Putamen (tissue), 1 donor: ENCODE measurements at regions not wholly inside any gene's neighbourhood (a gene's known extent, or its start where the extent isn't known, plus 50 kb on each side); places are given as distances from the start of the nearest gene placed in this dataset.
"Not testable (repeated sequence)": the region's sequence is repeated elsewhere in the genome, so short reads cannot be mapped to it uniquely, and the experiment has no call there.

Source experiments
- DNase-seq: peaks from one replicate; pipeline ENCODE4 v3.0.0-alpha.2; 2016; ENCODE audit warnings: low spot score

GRCh38 chr10:64846700-64847099 is 1325.5 kb downstream of the REEP3 start:
- no peak for DNase-seq

GRCh38 chr10:64855941-64856340 is 1334.7 kb downstream of the REEP3 start:
- no peak for DNase-seq

GRCh38 chr10:64859911-64860310 is 1338.7 kb downstream of the REEP3 start:
- DNase-seq: no peak

- no peak for DNase-seq
These were observed 1342.6 kb downstream of the REEP3 start for GRCh38 chr10:64863836-64864235.

GRCh38 chr10:64867501-64867962 is 1346.3 kb downstream of the REEP3 start:
- no peak for DNase-seq

- no peak for DNase-seq
These were observed 1351.9 kb downstream of the REEP3 start for GRCh38 chr10:64873088-64873487.

- DNase-seq: no peak
These were observed 1352.8 kb downstream of the REEP3 start for GRCh38 chr10:64873959-64874358.

GRCh38 chr10:64880546-64880945 is 1359.3 kb downstream of the REEP3 start:
- no peak for DNase-seq

GRCh38 chr10:64881257-64881656 is 1360.1 kb downstream of the REEP3 start:
- no peak for DNase-seq

- DNase-seq: no peak
These were observed 1375.4 kb downstream of the REEP3 start for GRCh38 chr10:64896582-64896981.

GRCh38 chr10:64906311-64906710 is 1385.1 kb downstream of the REEP3 start:
- not testable (repeated sequence) for DNase-seq

GRCh38 chr10:64924306-64924705 is 1403.1 kb downstream of the REEP3 start:
- not testable (repeated sequence) for DNase-seq

GRCh38 chr10:64952042-64952441 is 1430.8 kb downstream of the REEP3 start:
- no peak for DNase-seq

- DNase-seq: no peak
These were observed 1435.2 kb downstream of the REEP3 start for GRCh38 chr10:64956441-64956840.

- DNase-seq: no peak
These were observed 1437.9 kb downstream of the REEP3 start for GRCh38 chr10:64959116-64959515.

GRCh38 chr10:64959883-64960282 is 1438.7 kb downstream of the REEP3 start:
- no peak for DNase-seq

GRCh38 chr10:64973391-64973790 is 1452.2 kb downstream of the REEP3 start:
- DNase-seq: peak; percentile 43

- no peak for DNase-seq
These were observed 1454.9 kb downstream of the REEP3 start for GRCh38 chr10:64976150-64976549.

- no peak for DNase-seq
These were observed 1456.7 kb downstream of the REEP3 start for GRCh38 chr10:64977915-64978314.

GRCh38 chr10:64996886-64997285 is 1475.7 kb downstream of the REEP3 start:
- no peak for DNase-seq

GRCh38 chr10:65010845-65011244 is 1489.6 kb downstream of the REEP3 start:
- DNase-seq: no peak

GRCh38 chr10:65017523-65017922 is 1496.3 kb downstream of the REEP3 start:
- no peak for DNase-seq

GRCh38 chr10:65024886-65025285 is 1503.7 kb downstream of the REEP3 start:
- DNase-seq: no peak

GRCh38 chr10:65030263-65030662 is 1509.1 kb downstream of the REEP3 start:
- no peak for DNase-seq
